DND-41 (cell line): ENCODE measurements at regions not wholly inside any gene's neighbourhood (a gene's known extent, or its start where the extent isn't known, plus 50 kb on each side); places are given as distances from the start of the nearest gene placed in this dataset.

Experiments used
- EZH2 ChIP-seq: IDR thresholded peaks from 3 replicates; pipeline ENCODE4 v1.6.1; 2012; ENCODE audit warnings: borderline replicate concordance, low read depth, mild to moderate bottlenecking, moderate library complexity, low read length, inconsistent platforms; ENCODE audit not compliant: severe bottlenecking
- TF ChIP-seq, protein P1 (sequence below): IDR thresholded peaks from 2 replicates; pipeline ENCODE4 v1.5.1; 2012; ENCODE audit warnings: borderline replicate concordance, low read length, moderate library complexity, mild to moderate bottlenecking; ENCODE audit not compliant: poor library complexity, severe bottlenecking; ENCODE audit errors: extremely low read depth

DNA sequence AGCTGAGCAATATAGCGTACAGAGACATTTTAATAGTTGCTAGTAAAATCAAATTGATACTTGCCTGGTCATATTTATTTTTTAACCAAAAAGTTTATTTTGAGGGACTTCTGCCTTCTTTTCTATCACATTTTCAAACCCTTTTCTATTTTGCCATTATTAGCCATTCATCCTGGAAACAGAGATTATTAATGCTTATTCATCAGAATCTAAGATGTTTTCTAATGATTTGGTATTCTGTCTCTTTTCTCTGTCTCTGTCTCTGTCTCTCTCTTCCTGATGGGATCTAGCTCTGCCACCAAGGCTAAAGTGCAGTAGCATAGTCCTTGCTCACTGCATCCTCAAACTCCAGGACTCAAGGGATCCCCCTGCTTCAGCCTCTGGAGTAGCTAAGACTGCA is 871.3 kb upstream of the CDH8 start:
- TF ChIP-seq, protein P1, sequence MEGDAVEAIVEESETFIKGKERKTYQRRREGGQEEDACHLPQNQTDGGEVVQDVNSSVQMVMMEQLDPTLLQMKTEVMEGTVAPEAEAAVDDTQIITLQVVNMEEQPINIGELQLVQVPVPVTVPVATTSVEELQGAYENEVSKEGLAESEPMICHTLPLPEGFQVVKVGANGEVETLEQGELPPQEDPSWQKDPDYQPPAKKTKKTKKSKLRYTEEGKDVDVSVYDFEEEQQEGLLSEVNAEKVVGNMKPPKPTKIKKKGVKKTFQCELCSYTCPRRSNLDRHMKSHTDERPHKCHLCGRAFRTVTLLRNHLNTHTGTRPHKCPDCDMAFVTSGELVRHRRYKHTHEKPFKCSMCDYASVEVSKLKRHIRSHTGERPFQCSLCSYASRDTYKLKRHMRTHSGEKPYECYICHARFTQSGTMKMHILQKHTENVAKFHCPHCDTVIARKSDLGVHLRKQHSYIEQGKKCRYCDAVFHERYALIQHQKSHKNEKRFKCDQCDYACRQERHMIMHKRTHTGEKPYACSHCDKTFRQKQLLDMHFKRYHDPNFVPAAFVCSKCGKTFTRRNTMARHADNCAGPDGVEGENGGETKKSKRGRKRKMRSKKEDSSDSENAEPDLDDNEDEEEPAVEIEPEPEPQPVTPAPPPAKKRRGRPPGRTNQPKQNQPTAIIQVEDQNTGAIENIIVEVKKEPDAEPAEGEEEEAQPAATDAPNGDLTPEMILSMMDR = no peak
- no peak for TF ChIP-seq EZH2
